Transverse colon (tissue), 4 donors: ENCODE measurements at regions not wholly inside any gene's neighbourhood (a gene's known extent, or its start where the extent isn't known, plus 50 kb on each side); places are given as distances from the start of the nearest gene placed in this dataset.

Source experiments
- DNase-seq: peaks from one replicate; pipeline ENCODE4 v3.0.0-alpha.2; 2019
- H3K27ac ChIP-seq, 4 donors: fragments of 200-600 bp; sonication (generic); 2 replicates each; pipeline ENCODE4 v1.5.1; 2016 to 2018; ENCODE audit warnings: inconsistent platforms in 4 of 4
- H3K27me3 ChIP-seq: fragments of 200-600 bp; sonication (generic); 2 replicates; pipeline ENCODE4 v1.5.1; 2017; ENCODE audit warnings: inconsistent platforms
- H3K36me3 ChIP-seq, 4 donors: fragments of 200-600 bp; sonication (generic); 2 replicates each; pipeline ENCODE4 v1.5.1; 2017 to 2019; ENCODE audit warnings: inconsistent platforms in 4 of 4
- H3K4me1 ChIP-seq, 4 donors: fragments of 200-600 bp; sonication (generic); 2 replicates each; pipeline ENCODE4 v1.5.1; 2017 to 2020; ENCODE audit warnings: inconsistent platforms in 4 of 4
- H3K4me3 ChIP-seq, 4 donors: fragments of 200-600 bp; sonication (generic); 1 replicate in 1 of 4; 2 replicates in 3 of 4; pipeline versions ENCODE4 v1.5.1 to v1.6.1; 2017 to 2019; ENCODE audit warnings: inconsistent platforms in 4 of 4
- H3K9me3 ChIP-seq, 2 donors: fragments of 200-600 bp; sonication (generic); 2 replicates each; pipeline ENCODE4 v1.5.1; 2017 to 2019; ENCODE audit warnings: inconsistent platforms in 2 of 2
- CTCF ChIP-seq, 5 experiments: fragments of 200-600 bp in 3 of 5; fragments of 450-650 bp in 2 of 5; sonication (generic) in 3 of 5; IDR thresholded peaks; 1 replicate in 2 of 5; 2 replicates in 3 of 5; pipeline ENCODE4 v1.5.1; 2016 to 2017; ENCODE audit warnings: antibody characterized with exemption in 5 of 5, inconsistent platforms in 3 of 5, mild to moderate bottlenecking in 2 of 5, moderate library complexity in 1 of 5
- EP300 ChIP-seq: sonication (generic); formaldehyde crosslinking; IDR thresholded peaks from one replicate; pipeline ENCODE4 v1.6.1; 2017; ENCODE audit warnings: antibody characterized with exemption, low read depth
- POLR2A ChIP-seq: fragments of 450-650 bp; IDR thresholded peaks from one replicate; pipeline ENCODE4 v1.6.1; 2016; ENCODE audit warnings: antibody characterized with exemption, mild to moderate bottlenecking, moderate library complexity
- POLR2AphosphoS5 ChIP-seq, 3 donors: sonication (generic); formaldehyde crosslinking; IDR thresholded peaks; one replicate each; pipeline ENCODE4 v1.6.1; 2016; ENCODE audit warnings: antibody characterized with exemption in 3 of 3
- WGBS, 2 donors: methylation state at CpG; one replicate each; pipeline ENCODE4 v1.1.5; 2018; ENCODE audit warnings: low coverage in 1 of 2; 5-methylcytosine and 5-hydroxymethylcytosine counted together
- in situ Hi-C, 4 donors: fragments of 200-750 bp; cut with MboI; loops; one replicate each; pipeline versions ENCODE4 v1.15.0 to v1.15.1; 2017; ENCODE audit warnings: low sequenced_read_pairs in 3 of 4, low pct_ligation_motif_present in 1 of 4, low pct_unique_long_range_greater_than_20kb in 1 of 4
- intact Hi-C: fragments of 100-400 bp; cut with DNase I; formaldehyde crosslinking; loops from one replicate; pipeline ENCODE4 v1.15.1; 2023; ENCODE audit warnings: low total_unique reads

GRCh38 chr12:77366616-77367015, 301.2 kb upstream of the E2F7 start:
- H3K9me3 ChIP-seq: no peaks in the 10 kb centered on the region
- H3K27me3 ChIP-seq: no peaks in the 10 kb centered on the region
- H3K4me1 ChIP-seq: peaks cover 0 to 2% (median under 1%) of the 10 kb centered on the region in 4 donors
- no peaks in the 10 kb centered on the region for H3K36me3 ChIP-seq
- in situ Hi-C loops: no loop called here
- no peak for TF ChIP-seq CTCF (IDR thresholded peaks at IDR 0.05)
- no peak for TF ChIP-seq EP300
- TF ChIP-seq POLR2AphosphoS5 (IDR thresholded peaks at IDR 0.05): no peak
- TF ChIP-seq POLR2A: no peak
- WGBS, 2 donors: 89 to 93% methylated on average over 2 of the region's 2 CpGs
- no peak overlapping the region for H3K4me3 ChIP-seq
- no peak overlapping the region for H3K27ac ChIP-seq
- intact Hi-C loops: no loop called here
- DNase-seq: no peak

GRCh38 chr12:77364400-77364799, 299.0 kb upstream of the E2F7 start:
- no peak for DNase-seq
- no peak for TF ChIP-seq POLR2A
- TF ChIP-seq CTCF (IDR thresholded peaks at IDR 0.05): no peak
- no peak for TF ChIP-seq EP300
- TF ChIP-seq POLR2AphosphoS5 (IDR thresholded peaks at IDR 0.05): no peak
- no peaks in the 10 kb centered on the region for H3K4me1 ChIP-seq
- H3K9me3 ChIP-seq: no peaks in the 10 kb centered on the region
- no peaks in the 10 kb centered on the region for H3K27me3 ChIP-seq
- no peak overlapping the region for H3K4me3 ChIP-seq
- in situ Hi-C loops (no loop called here), intact Hi-C loops (no loop called here)
- H3K27ac ChIP-seq: no peak overlapping the region
- H3K36me3 ChIP-seq: no peaks in the 10 kb centered on the region
- WGBS, 2 donors: 79 to 80% methylated on average over 1 of the region's 1 CpG

- no peaks in the 10 kb centered on the region for H3K36me3 ChIP-seq
- H3K4me3 ChIP-seq: no peak overlapping the region
- H3K27me3 ChIP-seq: no peaks in the 10 kb centered on the region
- intact Hi-C loops: no loop called here
- in situ Hi-C loops: no loop called here
- H3K27ac ChIP-seq: no peak overlapping the region
- TF ChIP-seq CTCF (IDR thresholded peaks at IDR 0.05): no peak
- TF ChIP-seq POLR2A: no peak
- TF ChIP-seq EP300: no peak
- TF ChIP-seq POLR2AphosphoS5 (IDR thresholded peaks at IDR 0.05): no peak
- H3K4me1 ChIP-seq: no peaks in the 10 kb centered on the region
- DNase-seq: no peak
- 63 to 68% methylated on average over 5 to 7 of the region's 7 CpGs for WGBS, 2 donors
- no peaks in the 10 kb centered on the region for H3K9me3 ChIP-seq
Measured at GRCh38 chr12:77362509-77363210, 297.3 kb upstream of the E2F7 start.

GRCh38 chr12:77357655-77358054, 292.3 kb upstream of the E2F7 start:
- no peaks in the 10 kb centered on the region for H3K9me3 ChIP-seq
- intact Hi-C loops (no loop called here), in situ Hi-C loops (no loop called here)
- no peak overlapping the region for H3K27ac ChIP-seq
- H3K4me3 ChIP-seq: no peak overlapping the region
- no peaks in the 10 kb centered on the region for H3K36me3 ChIP-seq
- 85 to 94% methylated on average over 2 to 6 of the region's 6 CpGs for WGBS, 2 donors
- no peaks in the 10 kb centered on the region for H3K4me1 ChIP-seq
- no peaks in the 10 kb centered on the region for H3K27me3 ChIP-seq
- no peak for DNase-seq
- TF ChIP-seq POLR2A (no peak), CTCF (IDR thresholded peaks at IDR 0.05) (no peak), EP300 (no peak)
